Prostate gland (tissue), 2 donors: ENCODE measurements at regions not wholly inside any gene's neighbourhood (a gene's known extent, or its start where the extent isn't known, plus 50 kb on each side); places are given as distances from the start of the nearest gene placed in this dataset.

Source experiments
- CTCF ChIP-seq, 4 experiments: fragments of 200-600 bp in 2 of 4; fragments of 450-650 bp in 2 of 4; sonication (generic) in 2 of 4; IDR thresholded peaks; 1 replicate in 3 of 4; 2 replicates in 1 of 4; pipeline ENCODE4 v1.5.1; 2016 to 2019; ENCODE audit warnings: antibody characterized with exemption in 4 of 4, mild to moderate bottlenecking in 2 of 4, moderate library complexity in 2 of 4
- POLR2A ChIP-seq: fragments of 450-650 bp; IDR thresholded peaks from one replicate; pipeline ENCODE4 v1.6.1; 2016; ENCODE audit warnings: antibody characterized with exemption, mild to moderate bottlenecking

GRCh38 chr15:100713163-100713867, 110.9 kb downstream of the ASB7 start:
- no peak for TF ChIP-seq CTCF (IDR thresholded peaks at IDR 0.05)
- no peak for TF ChIP-seq POLR2A
